ENCODE measurements at regions not wholly inside any gene's neighbourhood (a gene's known extent, or its start where the extent isn't known, plus 50 kb on each side); places are given as distances from the start of the nearest gene placed in this dataset.

- TF ChIP-seq CTCF (IDR thresholded peaks at IDR 0.05; ENCODE audit: insufficient read depth, low read length) (no peak), POLR2AphosphoS5 (IDR thresholded peaks at IDR 0.05; ENCODE audit: low read depth) (no peak), GABPA (IDR thresholded peaks at IDR 0.05; ENCODE audit: low read depth) (no peak)
- TF ChIP-seq, protein P1, sequence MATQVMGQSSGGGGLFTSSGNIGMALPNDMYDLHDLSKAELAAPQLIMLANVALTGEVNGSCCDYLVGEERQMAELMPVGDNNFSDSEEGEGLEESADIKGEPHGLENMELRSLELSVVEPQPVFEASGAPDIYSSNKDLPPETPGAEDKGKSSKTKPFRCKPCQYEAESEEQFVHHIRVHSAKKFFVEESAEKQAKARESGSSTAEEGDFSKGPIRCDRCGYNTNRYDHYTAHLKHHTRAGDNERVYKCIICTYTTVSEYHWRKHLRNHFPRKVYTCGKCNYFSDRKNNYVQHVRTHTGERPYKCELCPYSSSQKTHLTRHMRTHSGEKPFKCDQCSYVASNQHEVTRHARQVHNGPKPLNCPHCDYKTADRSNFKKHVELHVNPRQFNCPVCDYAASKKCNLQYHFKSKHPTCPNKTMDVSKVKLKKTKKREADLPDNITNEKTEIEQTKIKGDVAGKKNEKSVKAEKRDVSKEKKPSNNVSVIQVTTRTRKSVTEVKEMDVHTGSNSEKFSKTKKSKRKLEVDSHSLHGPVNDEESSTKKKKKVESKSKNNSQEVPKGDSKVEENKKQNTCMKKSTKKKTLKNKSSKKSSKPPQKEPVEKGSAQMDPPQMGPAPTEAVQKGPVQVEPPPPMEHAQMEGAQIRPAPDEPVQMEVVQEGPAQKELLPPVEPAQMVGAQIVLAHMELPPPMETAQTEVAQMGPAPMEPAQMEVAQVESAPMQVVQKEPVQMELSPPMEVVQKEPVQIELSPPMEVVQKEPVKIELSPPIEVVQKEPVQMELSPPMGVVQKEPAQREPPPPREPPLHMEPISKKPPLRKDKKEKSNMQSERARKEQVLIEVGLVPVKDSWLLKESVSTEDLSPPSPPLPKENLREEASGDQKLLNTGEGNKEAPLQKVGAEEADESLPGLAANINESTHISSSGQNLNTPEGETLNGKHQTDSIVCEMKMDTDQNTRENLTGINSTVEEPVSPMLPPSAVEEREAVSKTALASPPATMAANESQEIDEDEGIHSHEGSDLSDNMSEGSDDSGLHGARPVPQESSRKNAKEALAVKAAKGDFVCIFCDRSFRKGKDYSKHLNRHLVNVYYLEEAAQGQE (IDR thresholded peaks at IDR 0.05; ENCODE audit: insufficient replicate concordance, low read depth) = no peak
Measured at GRCh38 chr6:80594461-80594860, 488.0 kb downstream of the BCKDHB start.

All from HL-60 (cell line).